Mesenchymal stem cell (in vitro differentiated cells and primary cell): ENCODE measurements at regions not wholly inside any gene's neighbourhood (a gene's known extent, or its start where the extent isn't known, plus 50 kb on each side); places are given as distances from the start of the nearest gene placed in this dataset.

Experiments used
- DNase-seq: peaks from one replicate; pipeline ENCODE4 v3.0.0-alpha.2; 2013
- H2AFZ ChIP-seq: one replicate; pipeline ENCODE4 v1.6.1; 2013; ENCODE audit warnings: low read depth, mild to moderate bottlenecking, control low read depth, inconsistent platforms, low read length, moderate library complexity
- H2AK5ac ChIP-seq: 2 replicates; pipeline ENCODE4 v1.6.1; 2013; ENCODE audit warnings: low read length, moderate library complexity, mild to moderate bottlenecking, inconsistent platforms; ENCODE audit not compliant: severe bottlenecking
- H2BK120ac ChIP-seq: one replicate; pipeline ENCODE4 v1.6.1; 2013; ENCODE audit warnings: low read depth, mild to moderate bottlenecking, inconsistent platforms, low read length, moderate library complexity
- H2BK12ac ChIP-seq, 2 experiments: one replicate each; pipeline ENCODE4 v1.6.1; 2013; ENCODE audit warnings: inconsistent platforms in 2 of 2, low read length in 2 of 2, mild to moderate bottlenecking in 2 of 2, moderate library complexity in 2 of 2, control low read depth in 1 of 2
- H2BK15ac ChIP-seq: one replicate; pipeline ENCODE4 v1.6.1; 2013; ENCODE audit warnings: mild to moderate bottlenecking, low read depth, inconsistent platforms; ENCODE audit not compliant: poor library complexity, severe bottlenecking
- H2BK5ac ChIP-seq: 2 replicates; pipeline ENCODE4 v1.6.1; 2013; ENCODE audit warnings: low read depth, mild to moderate bottlenecking, low read length, control low read depth, inconsistent platforms; ENCODE audit not compliant: poor library complexity, severe bottlenecking
- H3K14ac ChIP-seq, 2 experiments: one replicate each; pipeline ENCODE4 v1.6.1; 2013; ENCODE audit warnings: inconsistent platforms in 2 of 2, low read length in 2 of 2, control low read depth in 1 of 2, mild to moderate bottlenecking in 1 of 2, moderate library complexity in 1 of 2
- H3K18ac ChIP-seq, 2 experiments: one replicate each; pipeline ENCODE4 v1.6.1; 2013; ENCODE audit warnings: inconsistent platforms in 2 of 2, low read length in 2 of 2, control low read depth in 1 of 2, low read depth in 1 of 2, mild to moderate bottlenecking in 1 of 2
- H3K23ac ChIP-seq, 2 experiments: one replicate each; pipeline ENCODE4 v1.6.1; 2013; ENCODE audit warnings: inconsistent platforms in 2 of 2, low read length in 2 of 2, mild to moderate bottlenecking in 2 of 2, moderate library complexity in 2 of 2, control low read depth in 1 of 2
- H3K27ac ChIP-seq: 2 replicates; pipeline ENCODE4 v1.5.1; 2013; ENCODE audit warnings: mild to moderate bottlenecking, moderate library complexity, low read length, control low read depth, inconsistent platforms; ENCODE audit not compliant: poor library complexity, severe bottlenecking
- H3K27me3 ChIP-seq, 2 experiments: 2 replicates each; pipeline versions ENCODE4 v1.6.1 to v1.7.0; 2013; ENCODE audit warnings: low read length in 2 of 2, mild to moderate bottlenecking in 2 of 2, moderate library complexity in 2 of 2, control low read depth in 1 of 2, inconsistent platforms in 1 of 2; ENCODE audit not compliant: control insufficient read depth in 1 of 2, insufficient read depth in 1 of 2
- H3K36me3 ChIP-seq, 2 experiments: 2 replicates each; pipeline versions ENCODE4 v1.6.1 to v1.7.0; 2013; ENCODE audit warnings: low read length in 2 of 2, control low read depth in 1 of 2, inconsistent platforms in 1 of 2, low read depth in 1 of 2, mild to moderate bottlenecking in 1 of 2; ENCODE audit not compliant: insufficient read depth in 2 of 2, control insufficient read depth in 1 of 2
- H3K4ac ChIP-seq, 2 experiments: one replicate each; pipeline ENCODE4 v1.6.1; 2013; ENCODE audit warnings: inconsistent platforms in 2 of 2, low read length in 2 of 2, mild to moderate bottlenecking in 2 of 2, moderate library complexity in 2 of 2, control low read depth in 1 of 2, low read depth in 1 of 2
- H3K4me1 ChIP-seq: 2 replicates; pipeline ENCODE4 v1.6.1; 2013; ENCODE audit warnings: low read depth, low read length, control low read depth; ENCODE audit not compliant: control insufficient read depth, insufficient read depth
- H3K4me2 ChIP-seq: 2 replicates; pipeline ENCODE4 v1.6.1; 2013; ENCODE audit warnings: low read length, mild to moderate bottlenecking, inconsistent platforms; ENCODE audit not compliant: poor library complexity, severe bottlenecking
- H3K4me3 ChIP-seq, 2 experiments: 2 replicates each; pipeline versions ENCODE4 v1.5.1 to v1.7.0; 2013; ENCODE audit warnings: low read length in 2 of 2, mild to moderate bottlenecking in 2 of 2, control low read depth in 1 of 2, low read depth in 1 of 2; ENCODE audit not compliant: insufficient read depth in 1 of 2
- H3K79me1 ChIP-seq: replicated peaks from 2 replicates; pipeline ENCODE4 v1.6.1; 2013; ENCODE audit warnings: mild to moderate bottlenecking, control low read depth, low read length, inconsistent platforms; ENCODE audit not compliant: poor library complexity, severe bottlenecking
- H3K9ac ChIP-seq: 2 replicates; pipeline ENCODE4 v1.7.0; 2013; ENCODE audit warnings: mild to moderate bottlenecking, low read length, moderate library complexity
- H3K9me3 ChIP-seq: 2 replicates; pipeline ENCODE4 v1.7.0; 2013; ENCODE audit warnings: mild to moderate bottlenecking, low read length; ENCODE audit not compliant: control insufficient read depth
- H4K8ac ChIP-seq: one replicate; pipeline ENCODE4 v1.6.1; 2013; ENCODE audit warnings: inconsistent platforms, mild to moderate bottlenecking, low read length, moderate library complexity
- H4K91ac ChIP-seq: one replicate; pipeline ENCODE4 v1.6.1; 2013; ENCODE audit warnings: mild to moderate bottlenecking, low read length, inconsistent platforms
- WGBS: methylation state at CpG from one replicate; pipeline ENCODE4 v1.1.7; 2013; ENCODE audit warnings: mixed read lengths; 5-methylcytosine and 5-hydroxymethylcytosine counted together

- Histone ChIP-seq H3K9ac (no peak overlapping the region), H2BK12ac (no peak overlapping the region), H3K27ac (no peak overlapping the region), H3K14ac (no peak overlapping the region), H3K4me3 (no peak overlapping the region), H3K36me3 (no peaks in the 10 kb centered on the region), H2BK5ac (no peak overlapping the region), H4K8ac (no peak overlapping the region), H2BK15ac (no peak overlapping the region), H3K18ac (no peak overlapping the region), H3K4me1 (no peaks in the 10 kb centered on the region), H3K27me3 (no peaks in the 10 kb centered on the region), H2AFZ (no peak overlapping the region), H3K4me2 (no peak overlapping the region), H3K4ac (no peak overlapping the region), H3K9me3 (peaks cover 7% of the 10 kb centered on the region), H2AK5ac (no peak overlapping the region), H4K91ac (no peak overlapping the region), H3K79me1 (no peaks in the 10 kb centered on the region), H2BK120ac (no peak overlapping the region), H3K23ac (no peak overlapping the region)
- no peak for DNase-seq
- WGBS: 82% methylated on average over 4 of the region's 4 CpGs
Measured at GRCh38 chr2:33917252-33917651, 318.2 kb upstream of the FAM98A start.

GRCh38 chr2:33913071-33913616 lies 314.0 kb upstream of the FAM98A start:
- H3K14ac ChIP-seq: no peak overlapping the region
- no peak overlapping the region for H3K4me2 ChIP-seq
- WGBS: no CpG with 5 or more reads among the region's 1 CpG
- H2BK5ac ChIP-seq: no peak overlapping the region
- H3K27me3 ChIP-seq: no peaks in the 10 kb centered on the region
- no peak overlapping the region for H2BK15ac ChIP-seq
- H4K8ac ChIP-seq: no peak overlapping the region
- peaks cover 7% of the 10 kb centered on the region for H3K9me3 ChIP-seq
- H2BK120ac ChIP-seq: no peak overlapping the region
- no peak for DNase-seq
- H4K91ac ChIP-seq: no peak overlapping the region
- no peak overlapping the region for H2AFZ ChIP-seq
- no peaks in the 10 kb centered on the region for H3K4me1 ChIP-seq
- H3K4ac ChIP-seq: no peak overlapping the region
- H3K18ac ChIP-seq: no peak overlapping the region
- H3K27ac ChIP-seq: no peak overlapping the region
- no peak overlapping the region for H2BK12ac ChIP-seq
- no peaks in the 10 kb centered on the region for H3K79me1 ChIP-seq
- no peaks in the 10 kb centered on the region for H3K36me3 ChIP-seq
- no peak overlapping the region for H3K9ac ChIP-seq
- H3K23ac ChIP-seq: no peak overlapping the region
- no peak overlapping the region for H2AK5ac ChIP-seq
- H3K4me3 ChIP-seq: no peak overlapping the region

GRCh38 chr2:33911327-33911726 lies 312.2 kb upstream of the FAM98A start:
- WGBS: 29% methylated on average over 2 of the region's 2 CpGs
- no peak for DNase-seq

GRCh38 chr2:33909945-33910695 lies 311.0 kb upstream of the FAM98A start:
- H3K4ac ChIP-seq: no peak overlapping the region
- no peak overlapping the region for H3K9ac ChIP-seq
- H3K27me3 ChIP-seq: no peaks in the 10 kb centered on the region
- H3K4me3 ChIP-seq: no peak overlapping the region
- DNase-seq: no peak
- no peak overlapping the region for H3K18ac ChIP-seq
- H3K4me1 ChIP-seq: no peaks in the 10 kb centered on the region
- no peak overlapping the region for H2BK15ac ChIP-seq
- no peak overlapping the region for H3K4me2 ChIP-seq
- H2BK120ac ChIP-seq: no peak overlapping the region
- no peak overlapping the region for H4K8ac ChIP-seq
- WGBS: 85% methylated on average over 5 of the region's 8 CpGs
- no peaks in the 10 kb centered on the region for H3K79me1 ChIP-seq
- H2BK5ac ChIP-seq: no peak overlapping the region
- H3K27ac ChIP-seq: no peak overlapping the region
- no peaks in the 10 kb centered on the region for H3K36me3 ChIP-seq
- no peak overlapping the region for H3K23ac ChIP-seq
- no peak overlapping the region for H3K14ac ChIP-seq
- no peak overlapping the region for H2BK12ac ChIP-seq
- H2AK5ac ChIP-seq: no peak overlapping the region
- no peak overlapping the region for H2AFZ ChIP-seq
- peaks cover 7% of the 10 kb centered on the region for H3K9me3 ChIP-seq
- H4K91ac ChIP-seq: no peak overlapping the region

More at GRCh38 chr2:33911327-33911726, 312.2 kb upstream of the FAM98A start:
- Histone ChIP-seq H2BK15ac (no peak overlapping the region), H3K36me3 (no peaks in the 10 kb centered on the region), H3K18ac (no peak overlapping the region), H2BK120ac (no peak overlapping the region), H2AK5ac (no peak overlapping the region), H3K14ac (no peak overlapping the region), H3K9ac (no peak overlapping the region), H4K91ac (no peak overlapping the region), H2AFZ (no peak overlapping the region), H2BK5ac (no peak overlapping the region), H3K9me3 (peaks cover 7% of the 10 kb centered on the region), H4K8ac (no peak overlapping the region), H3K27me3 (no peaks in the 10 kb centered on the region), H3K4me2 (no peak overlapping the region), H3K4me3 (no peak overlapping the region), H3K79me1 (no peaks in the 10 kb centered on the region), H3K23ac (no peak overlapping the region), H3K4ac (no peak overlapping the region), H3K4me1 (no peaks in the 10 kb centered on the region), H2BK12ac (no peak overlapping the region), H3K27ac (no peak overlapping the region)
